ENCODE measurements at regions not wholly inside any gene's neighbourhood (a gene's known extent, or its start where the extent isn't known, plus 50 kb on each side); places are given as distances from the start of the nearest gene placed in this dataset.

DNA sequence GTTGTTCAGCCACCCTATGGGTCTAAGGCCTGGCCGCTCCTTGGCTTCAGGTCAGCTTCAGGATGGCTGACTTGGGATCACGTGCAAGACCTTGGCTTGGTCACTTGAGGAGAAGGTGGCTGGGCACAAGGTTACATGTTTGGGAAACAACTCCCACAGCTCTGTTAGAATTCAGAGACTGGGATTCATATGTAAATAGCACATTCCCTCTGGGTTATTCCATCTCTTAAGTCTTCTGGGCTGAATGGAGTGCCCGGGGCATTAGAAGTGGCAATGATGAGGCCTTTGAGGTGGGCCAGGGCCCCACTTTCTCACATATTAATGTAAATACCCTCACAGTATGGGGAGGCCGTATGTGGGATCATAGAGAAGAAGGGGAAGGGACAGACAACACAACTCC is 150.9 kb downstream of the EFNB2 start:
- no peak overlapping the region for H3K4me3 ChIP-seq (ENCODE audit: low read depth, low read length)

DNA sequence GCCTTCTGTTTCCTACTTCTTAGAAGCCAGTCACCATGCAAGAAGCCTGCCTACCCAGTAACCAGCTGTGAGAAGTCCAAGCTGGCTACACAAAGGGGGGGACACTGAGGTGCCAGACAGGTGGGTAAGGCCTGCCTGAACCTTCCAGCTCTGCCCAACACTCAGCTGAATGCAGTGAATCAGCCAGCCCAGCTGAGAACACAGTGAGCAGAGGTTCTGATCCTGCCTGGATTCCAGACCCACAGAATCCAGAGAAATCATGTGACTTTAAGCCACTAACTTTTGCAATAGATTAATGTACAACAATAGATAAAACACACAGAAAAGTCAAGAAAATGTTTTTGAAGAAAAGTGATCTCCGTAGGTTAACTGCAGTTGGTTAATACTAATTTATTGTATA is 151.7 kb downstream of the EFNB2 start:
- no peak overlapping the region for H3K4me3 ChIP-seq (ENCODE audit: low read depth, low read length)

DNA sequence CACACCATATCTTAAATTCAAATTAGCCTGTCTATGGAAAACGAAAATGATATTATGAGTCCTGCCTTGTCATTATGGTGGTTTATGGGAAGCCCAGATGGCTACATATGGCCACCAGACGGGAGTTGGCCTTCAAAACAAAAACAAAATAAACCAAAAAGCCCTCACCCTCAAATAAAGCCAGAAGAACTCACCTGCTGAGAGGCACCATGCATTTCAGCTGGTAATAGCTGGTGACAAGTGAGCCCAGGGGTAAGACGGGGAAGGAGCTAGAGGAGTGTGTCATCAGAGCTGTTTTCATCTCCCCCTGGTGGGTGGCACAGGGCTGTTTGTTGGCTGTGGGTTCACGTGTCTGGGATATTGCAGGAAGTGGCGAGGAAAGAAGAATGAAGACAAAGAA is 152.9 kb downstream of the EFNB2 start:
- no peak overlapping the region for H3K4me3 ChIP-seq (ENCODE audit: low read depth, low read length)

- no peak overlapping the region for H3K4me3 ChIP-seq (ENCODE audit: low read depth, low read length)
Observed at GRCh38 chr13:106381091-106381490, 154.4 kb downstream of the EFNB2 start.

DNA sequence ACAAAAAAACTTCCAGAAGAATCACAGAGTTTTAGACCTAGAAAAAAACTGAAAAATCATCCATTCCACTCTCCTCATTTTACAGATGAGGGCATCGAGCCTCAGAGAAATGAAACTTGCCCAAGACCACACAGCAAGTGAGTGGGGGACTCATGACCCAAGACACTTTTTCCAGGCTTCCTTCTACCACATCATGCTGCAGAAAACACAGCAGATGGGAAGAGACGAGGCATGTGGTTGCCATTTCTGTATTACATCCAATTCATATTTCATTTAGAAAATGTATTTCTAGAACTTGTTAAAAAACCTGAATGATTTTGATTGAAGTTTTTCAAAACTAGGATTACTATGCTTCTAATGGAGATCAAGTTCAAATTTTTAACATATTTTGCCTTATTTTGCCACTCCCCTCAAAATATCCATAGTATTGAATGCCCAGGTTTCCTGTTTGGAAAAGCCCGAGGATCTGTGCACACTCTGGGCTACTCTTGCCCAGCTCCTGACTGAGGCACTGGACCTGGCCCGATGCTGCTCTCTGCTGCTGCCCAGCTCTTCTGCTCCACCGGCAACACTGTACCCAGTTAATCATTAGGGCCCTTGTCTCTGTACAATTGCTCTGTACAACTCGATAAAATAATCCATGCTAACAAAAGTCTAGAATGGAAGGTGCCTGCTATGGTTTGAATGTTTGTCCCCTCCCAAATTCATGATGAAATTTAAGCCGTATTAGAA is 157.4 kb downstream of the EFNB2 start:
- no peak overlapping the region for H3K4me3 ChIP-seq (ENCODE audit: low read depth, low read length)

- H3K4me3 ChIP-seq (ENCODE audit: low read depth, low read length), result no peak overlapping the region
Observed at GRCh38 chr13:106377341-106377740, 158.1 kb downstream of the EFNB2 start.

GRCh38 chr13:106376401-106377112 is 158.9 kb downstream of the EFNB2 start:
- H3K4me3 ChIP-seq (ENCODE audit: low read depth, low read length), result no peak overlapping the region

GRCh38 chr13:106375085-106375484 is 160.4 kb downstream of the EFNB2 start:
- no peak overlapping the region for H3K4me3 ChIP-seq (ENCODE audit: low read depth, low read length)

GRCh38 chr13:106374631-106375030 is 160.8 kb downstream of the EFNB2 start:
- H3K4me3 ChIP-seq (ENCODE audit: low read depth, low read length), result no peak overlapping the region

GRCh38 chr13:106373989-106374572 is 161.4 kb downstream of the EFNB2 start:
- H3K4me3 ChIP-seq (ENCODE audit: low read depth, low read length), result no peak overlapping the region

DNA sequence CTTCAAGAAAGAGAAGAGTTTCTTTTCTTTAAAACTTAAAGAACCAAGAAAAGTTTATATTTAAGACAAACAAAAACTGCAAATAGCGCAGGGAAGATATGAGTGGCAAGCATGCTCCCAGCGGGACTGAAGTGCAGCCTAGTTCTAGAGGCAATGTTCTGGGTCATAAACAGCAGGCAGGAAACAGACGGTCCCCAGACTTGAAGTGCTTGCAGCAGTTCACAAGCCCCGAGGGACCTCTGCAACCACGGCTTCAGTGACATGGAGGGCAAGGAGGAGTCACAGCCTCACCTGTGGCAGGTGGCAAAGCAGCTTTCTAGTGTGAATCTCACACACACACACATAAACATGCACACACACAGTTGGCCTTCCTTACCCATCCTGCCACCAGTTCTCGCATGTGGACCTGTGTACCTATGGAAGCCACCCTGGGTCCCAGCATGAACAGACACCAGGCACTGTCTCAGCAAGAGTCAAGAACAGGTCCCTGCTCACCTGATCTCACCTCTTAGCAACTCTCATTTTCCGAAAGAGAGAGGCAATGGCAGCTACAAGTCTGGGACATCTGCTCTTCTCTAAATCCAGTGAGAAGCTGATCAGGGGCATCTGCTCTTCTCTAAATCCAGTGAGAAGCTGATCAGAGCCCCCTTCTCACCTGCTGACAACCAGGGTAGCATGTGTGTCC is 162.0 kb downstream of the EFNB2 start:
- H3K4me3 ChIP-seq (ENCODE audit: low read depth, low read length), result no peak overlapping the region

GRCh38 chr13:106372199-106373155 is 163.0 kb downstream of the EFNB2 start:
- H3K4me3 ChIP-seq (ENCODE audit: low read depth, low read length), result no peak overlapping the region

DNA sequence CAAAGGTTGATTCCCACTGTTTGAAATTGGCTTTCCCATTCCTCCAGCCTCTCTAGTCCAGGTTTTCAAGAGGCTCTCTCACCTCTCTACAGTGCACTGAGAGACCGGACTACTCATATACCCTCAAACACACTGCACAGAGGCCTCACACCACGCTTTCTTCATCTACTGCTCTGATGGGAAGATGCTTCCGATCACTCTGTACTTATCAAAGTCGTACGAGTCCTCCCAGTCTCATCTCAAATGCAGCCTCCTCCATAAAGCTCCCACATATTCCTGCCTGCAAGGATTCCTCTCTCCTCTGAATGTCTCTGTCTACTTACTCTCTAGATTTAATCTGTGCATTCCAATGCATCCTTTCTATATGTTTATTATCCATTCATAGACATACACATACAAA is 164.4 kb downstream of the EFNB2 start:
- H3K4me3 ChIP-seq (ENCODE audit: low read depth, low read length), result no peak overlapping the region

- H3K4me3 ChIP-seq (ENCODE audit: low read depth, low read length), result no peak overlapping the region
Observed at GRCh38 chr13:106369858-106370257, 165.6 kb downstream of the EFNB2 start.

DNA sequence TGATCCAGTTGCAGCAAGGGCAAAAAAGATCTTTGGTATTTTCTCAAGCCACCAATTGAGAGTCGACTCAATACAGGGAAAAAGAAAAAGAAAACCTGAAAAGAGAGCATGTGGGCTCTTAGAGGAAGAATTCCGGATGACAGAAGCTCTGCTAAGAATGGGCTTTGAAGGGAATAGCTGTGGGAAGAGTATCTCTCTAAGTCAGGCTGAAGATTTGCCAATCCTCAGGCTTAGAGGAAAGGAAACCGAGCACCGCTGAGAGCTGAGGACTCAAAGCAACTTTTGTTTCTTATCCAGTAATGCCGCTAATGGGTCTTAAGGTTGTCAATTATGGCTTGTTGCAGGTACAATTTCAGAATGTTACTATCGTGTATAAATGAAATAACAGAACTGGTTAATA is 166.4 kb downstream of the EFNB2 start:
- H3K4me3 ChIP-seq (ENCODE audit: low read depth, low read length), result no peak overlapping the region

GRCh38 chr13:106367361-106367971 is 168.0 kb downstream of the EFNB2 start:
- no peak overlapping the region for H3K4me3 ChIP-seq (ENCODE audit: low read depth, low read length)

DNA sequence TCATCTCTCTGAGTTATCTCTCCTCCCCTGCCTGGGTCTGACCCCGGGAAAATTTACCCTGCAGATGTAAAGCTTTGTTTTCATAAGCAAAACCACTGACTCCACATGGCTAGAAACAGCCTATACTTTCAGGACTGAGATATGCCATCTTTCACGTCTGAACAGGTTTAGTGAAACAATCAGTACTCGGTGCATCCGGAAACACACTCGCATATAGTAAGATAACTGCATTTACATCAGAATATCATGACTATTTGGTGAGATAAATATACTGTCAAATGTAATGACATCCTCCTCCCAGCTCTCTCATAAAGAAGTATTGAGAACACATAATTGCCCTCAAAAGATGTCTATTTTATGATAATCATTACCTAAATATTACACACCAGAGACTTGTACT is 172.8 kb downstream of the EFNB2 start:
- H3K4me3 ChIP-seq (ENCODE audit: low read depth, low read length), result no peak overlapping the region

- H3K4me3 ChIP-seq (ENCODE audit: low read depth, low read length), result no peak overlapping the region
Observed at GRCh38 chr13:106361621-106362020, 173.8 kb downstream of the EFNB2 start.

GRCh38 chr13:106357198-106357597 is 178.3 kb downstream of the EFNB2 start:
- H3K4me3 ChIP-seq (ENCODE audit: low read depth, low read length), result no peak overlapping the region

- H3K4me3 ChIP-seq (ENCODE audit: low read depth, low read length), result no peak overlapping the region
Observed at GRCh38 chr13:106355866-106356265, 179.6 kb downstream of the EFNB2 start.

Measured in iPS-11a (cell line).